Breast epithelium (tissue), 4 donors: ENCODE measurements at regions not wholly inside any gene's neighbourhood (a gene's known extent, or its start where the extent isn't known, plus 50 kb on each side); places are given as distances from the start of the nearest gene placed in this dataset.
"Not testable (repeated sequence)": the region's sequence is repeated elsewhere in the genome, so short reads cannot be mapped to it uniquely, and the experiment has no call there.

Source experiments
- DNase-seq, 2 donors: peaks; one replicate each; pipeline ENCODE4 v3.0.0-alpha.2; 2019; ENCODE audit warnings: low spot score in 2 of 2
- H3K27ac ChIP-seq, 2 donors: fragments of 200-600 bp; sonication (generic) in 1 of 2; one replicate each; pipeline ENCODE4 v1.5.1; 2016 to 2019; ENCODE audit warnings: mild to moderate bottlenecking in 1 of 2
- H3K27me3 ChIP-seq, 2 donors: fragments of 200-600 bp; sonication (generic) in 1 of 2; one replicate each; pipeline versions ENCODE4 v1.5.1 to v1.6.0; 2017 to 2019; ENCODE audit warnings: control low read depth in 1 of 2, mild to moderate bottlenecking in 1 of 2
- H3K36me3 ChIP-seq: fragments of 200-600 bp; one replicate; pipeline ENCODE4 v1.5.1; 2019
- H3K4me1 ChIP-seq, 2 donors: fragments of 200-600 bp; sonication (generic); one replicate each; pipeline ENCODE4 v1.5.1; 2016 to 2019; ENCODE audit warnings: control low read depth in 1 of 2
- H3K4me3 ChIP-seq, 3 donors: fragments of 200-600 bp; sonication (generic); 1 replicate in 2 of 3; 2 replicates in 1 of 3; pipeline ENCODE4 v1.5.1; 2016 to 2019; ENCODE audit warnings: mild to moderate bottlenecking in 3 of 3, moderate library complexity in 2 of 3
- H3K9me3 ChIP-seq, 2 donors: fragments of 200-600 bp; sonication (generic) in 1 of 2; one replicate each; pipeline ENCODE4 v1.5.1; 2016 to 2019; ENCODE audit warnings: control low read depth in 1 of 2
- POLR2A ChIP-seq: fragments of 450-650 bp; IDR thresholded peaks from one replicate; pipeline ENCODE4 v1.6.1; 2016; ENCODE audit warnings: antibody characterized with exemption, mild to moderate bottlenecking, moderate library complexity
- POLR2AphosphoS5 ChIP-seq, 3 donors: sonication (generic); formaldehyde crosslinking; IDR thresholded peaks; one replicate each; pipeline ENCODE4 v1.6.1; 2017; ENCODE audit warnings: antibody characterized with exemption in 3 of 3
- intact Hi-C: fragments of 100-400 bp; cut with DNase I; formaldehyde crosslinking; loops from one replicate; pipeline ENCODE4 v1.15.1; 2023; ENCODE audit warnings: low total_unique reads
- TF ChIP-seq, protein P1 (sequence below), 3 donors: fragments of 450-650 bp; IDR thresholded peaks; one replicate each; pipeline ENCODE4 v1.5.1; 2016 to 2017; ENCODE audit warnings: antibody characterized with exemption in 3 of 3, mild to moderate bottlenecking in 3 of 3, moderate library complexity in 3 of 3

DNA sequence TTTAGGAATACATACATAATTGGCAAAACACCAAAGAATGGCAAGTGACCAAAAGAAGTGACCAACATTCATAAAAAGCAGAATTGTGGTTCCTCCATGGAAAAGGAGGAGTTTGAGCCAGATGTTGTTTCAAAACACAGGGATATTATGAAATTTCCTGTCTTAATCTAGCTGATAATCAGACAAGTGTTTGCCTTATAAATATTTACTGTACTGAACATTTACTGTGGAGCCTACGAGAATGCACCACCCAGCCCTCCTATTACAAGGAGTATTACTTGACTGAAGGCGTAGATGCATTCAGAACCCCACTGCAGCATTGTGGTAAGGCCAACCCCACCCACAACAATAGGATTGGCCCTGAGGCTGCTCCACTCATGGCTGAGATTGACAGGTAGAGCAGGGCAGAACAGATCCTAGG lies 118.9 kb downstream of the AKR1D1 start:
- no peak for TF ChIP-seq POLR2A
- TF ChIP-seq POLR2AphosphoS5 (IDR thresholded peaks at IDR 0.05) = no peak
- TF ChIP-seq, protein P1, sequence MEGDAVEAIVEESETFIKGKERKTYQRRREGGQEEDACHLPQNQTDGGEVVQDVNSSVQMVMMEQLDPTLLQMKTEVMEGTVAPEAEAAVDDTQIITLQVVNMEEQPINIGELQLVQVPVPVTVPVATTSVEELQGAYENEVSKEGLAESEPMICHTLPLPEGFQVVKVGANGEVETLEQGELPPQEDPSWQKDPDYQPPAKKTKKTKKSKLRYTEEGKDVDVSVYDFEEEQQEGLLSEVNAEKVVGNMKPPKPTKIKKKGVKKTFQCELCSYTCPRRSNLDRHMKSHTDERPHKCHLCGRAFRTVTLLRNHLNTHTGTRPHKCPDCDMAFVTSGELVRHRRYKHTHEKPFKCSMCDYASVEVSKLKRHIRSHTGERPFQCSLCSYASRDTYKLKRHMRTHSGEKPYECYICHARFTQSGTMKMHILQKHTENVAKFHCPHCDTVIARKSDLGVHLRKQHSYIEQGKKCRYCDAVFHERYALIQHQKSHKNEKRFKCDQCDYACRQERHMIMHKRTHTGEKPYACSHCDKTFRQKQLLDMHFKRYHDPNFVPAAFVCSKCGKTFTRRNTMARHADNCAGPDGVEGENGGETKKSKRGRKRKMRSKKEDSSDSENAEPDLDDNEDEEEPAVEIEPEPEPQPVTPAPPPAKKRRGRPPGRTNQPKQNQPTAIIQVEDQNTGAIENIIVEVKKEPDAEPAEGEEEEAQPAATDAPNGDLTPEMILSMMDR (IDR thresholded peaks at IDR 0.05) = no peak
- no peaks in the 10 kb centered on the region for H3K4me1 ChIP-seq
- DNase-seq = no peak
- H3K36me3 ChIP-seq = no peaks in the 10 kb centered on the region
- H3K9me3 ChIP-seq = no peaks in the 10 kb centered on the region
- H3K27me3 ChIP-seq = no peaks in the 10 kb centered on the region
- no peak overlapping the region for H3K4me3 ChIP-seq
- H3K27ac ChIP-seq = no peak overlapping the region
- intact Hi-C loops = no loop called here

DNA sequence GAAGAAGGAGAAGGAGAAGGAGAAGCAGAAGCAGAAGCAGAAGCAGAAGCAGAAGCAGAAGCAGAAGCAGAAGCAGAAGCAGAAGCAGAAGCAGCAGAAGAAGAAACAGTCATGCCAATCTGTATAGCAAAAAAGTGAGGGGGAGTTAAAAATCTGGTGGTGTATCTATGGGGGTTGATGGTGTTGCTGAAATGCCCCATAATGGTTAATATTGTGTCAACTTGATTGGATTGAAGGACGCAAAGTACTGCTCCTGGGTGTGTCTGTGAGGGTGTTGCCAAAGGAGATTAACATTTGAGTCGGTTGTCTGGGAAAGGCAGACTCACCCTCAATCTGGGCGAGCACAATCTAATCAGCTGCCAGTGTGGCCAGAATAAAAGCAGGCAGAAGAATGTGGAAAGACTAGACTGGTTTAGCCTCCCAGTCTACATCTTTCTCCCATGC lies 120.3 kb downstream of the AKR1D1 start:
- intact Hi-C loops, H3K9me3 ChIP-seq, H3K27me3 ChIP-seq, DNase-seq, H3K36me3 ChIP-seq, H3K4me3 ChIP-seq, H3K4me1 ChIP-seq, H3K27ac ChIP-seq: not testable (repeated sequence)

DNA sequence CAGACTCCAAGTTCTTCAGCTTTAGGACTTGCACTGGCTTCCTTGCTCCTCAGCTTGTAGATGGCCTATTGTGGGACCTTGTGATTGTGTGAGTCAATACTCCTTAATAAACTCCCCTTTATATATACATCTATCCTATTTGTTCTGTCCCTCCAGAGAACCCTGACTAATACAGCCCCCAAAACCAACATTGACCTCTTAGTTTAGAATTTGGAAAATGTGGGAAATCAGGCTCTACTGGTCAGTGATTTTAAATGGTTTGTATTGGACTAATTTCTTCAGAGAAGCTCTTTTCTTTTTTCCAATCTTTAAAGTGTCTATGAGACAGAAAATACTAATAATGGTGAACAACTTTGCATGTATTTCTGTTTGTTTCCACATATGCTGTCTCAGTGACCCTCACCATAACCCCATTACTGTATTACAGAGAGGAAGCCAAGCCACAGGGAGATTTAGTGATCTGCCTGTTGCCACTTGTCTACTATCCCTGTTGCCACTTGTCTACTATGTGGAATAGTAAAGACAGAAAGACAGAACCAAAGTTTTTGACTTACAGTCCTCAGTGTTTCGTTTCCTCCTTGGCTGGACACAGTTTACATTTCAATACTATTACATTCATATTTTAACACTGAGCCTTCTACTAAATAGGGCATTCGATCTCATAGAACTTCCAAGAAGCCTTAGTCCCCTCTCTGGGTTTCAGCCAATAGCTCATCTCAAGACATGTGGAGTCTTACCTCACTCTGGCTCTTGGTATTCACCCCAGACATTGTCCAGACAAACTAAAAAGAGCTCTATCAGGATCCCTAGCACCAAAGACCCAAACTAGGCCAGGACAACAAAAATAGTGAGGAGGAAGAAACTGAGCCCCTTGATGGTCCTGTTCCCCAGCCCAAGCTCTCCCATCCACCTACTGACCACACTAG lies 121.0 kb downstream of the AKR1D1 start:
- H3K27ac ChIP-seq = no peak overlapping the region
- no peak for DNase-seq
- no peaks in the 10 kb centered on the region for H3K9me3 ChIP-seq
- no peak overlapping the region for H3K4me3 ChIP-seq
- H3K36me3 ChIP-seq = no peaks in the 10 kb centered on the region
- TF ChIP-seq POLR2A = no peak
- TF ChIP-seq POLR2AphosphoS5 (IDR thresholded peaks at IDR 0.05) = no peak
- TF ChIP-seq, protein P1 (IDR thresholded peaks at IDR 0.05) = no peak
- no peaks in the 10 kb centered on the region for H3K4me1 ChIP-seq
- no peaks in the 10 kb centered on the region for H3K27me3 ChIP-seq
- intact Hi-C loops = no loop called here

DNA sequence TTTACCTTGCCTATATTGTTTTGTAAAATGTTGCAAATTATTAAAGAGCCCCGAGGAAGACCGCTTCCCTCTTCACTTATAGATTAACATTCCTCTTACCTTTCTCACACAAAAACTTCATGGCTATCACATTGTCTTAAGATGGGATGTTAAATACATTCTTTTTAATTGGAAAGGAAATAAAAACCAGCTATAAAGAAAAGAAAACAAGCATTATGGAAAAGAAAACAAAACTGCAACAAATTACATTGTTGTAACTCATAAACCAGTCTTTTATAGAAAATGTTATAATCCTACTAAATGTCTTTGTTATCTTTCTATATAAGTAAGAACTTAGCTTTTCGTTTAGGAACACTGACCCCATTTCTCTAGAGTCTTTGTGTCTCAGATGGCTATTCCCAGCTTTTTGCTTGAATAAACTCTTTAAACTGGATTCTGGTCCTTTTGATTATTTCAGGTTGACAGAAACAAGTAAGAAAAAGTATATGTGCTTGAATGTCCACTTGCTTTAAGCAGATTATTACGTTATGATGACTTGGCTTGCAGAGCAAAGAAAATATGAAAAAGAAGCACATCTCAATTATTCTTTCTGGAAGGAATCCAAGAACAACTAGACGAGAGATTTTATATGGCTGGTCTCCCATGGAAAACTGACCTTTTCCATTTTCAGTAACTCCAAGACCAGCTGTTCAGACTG lies 128.2 kb downstream of the AKR1D1 start:
- no peak overlapping the region for H3K27ac ChIP-seq
- H3K36me3 ChIP-seq = no peaks in the 10 kb centered on the region
- no peak overlapping the region for H3K4me3 ChIP-seq
- no peaks in the 10 kb centered on the region for H3K4me1 ChIP-seq
- H3K27me3 ChIP-seq = no peaks in the 10 kb centered on the region
- no peak for DNase-seq
- peaks cover 0 to 4% of the 10 kb centered on the region in 2 donors for H3K9me3 ChIP-seq
- intact Hi-C loops = no loop called here
- TF ChIP-seq POLR2AphosphoS5 (IDR thresholded peaks at IDR 0.05) (no peak), POLR2A (no peak)
- TF ChIP-seq, protein P1 (IDR thresholded peaks at IDR 0.05) = no peak

DNA sequence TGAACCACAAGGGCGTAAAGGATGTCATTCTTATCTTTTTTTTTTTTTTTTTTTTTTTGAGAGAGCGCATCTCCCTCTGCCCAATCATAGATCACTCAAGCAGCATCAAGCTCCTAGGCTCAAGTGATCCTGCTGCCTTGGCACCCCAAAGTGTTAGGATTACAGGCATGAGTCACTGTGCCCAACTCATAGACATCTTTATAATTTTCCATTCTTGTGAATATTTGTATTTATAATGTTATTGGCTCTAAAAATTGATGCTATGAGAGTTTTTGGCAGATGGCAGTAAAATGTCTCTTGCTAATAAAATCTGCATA lies 128.7 kb downstream of the AKR1D1 start:
- no peaks in the 10 kb centered on the region for H3K36me3 ChIP-seq
- DNase-seq = no peak
- no peaks in the 10 kb centered on the region for H3K27me3 ChIP-seq
- no peak overlapping the region for H3K27ac ChIP-seq
- H3K4me1 ChIP-seq = no peaks in the 10 kb centered on the region
- peaks cover 0 to 9% of the 10 kb centered on the region in 2 donors for H3K9me3 ChIP-seq
- intact Hi-C loops = no loop called here
- TF ChIP-seq POLR2A = no peak
- TF ChIP-seq POLR2AphosphoS5 (IDR thresholded peaks at IDR 0.05) = no peak
- TF ChIP-seq, protein P1 (IDR thresholded peaks at IDR 0.05) = no peak
- no peak overlapping the region for H3K4me3 ChIP-seq
